Suppressor macrophage treated with lipopolysaccharide for 1 hour (primary cell): ENCODE measurements at regions not wholly inside any gene's neighbourhood (a gene's known extent, or its start where the extent isn't known, plus 50 kb on each side); places are given as distances from the start of the nearest gene placed in this dataset.
"Not testable (repeated sequence)": the region's sequence is repeated elsewhere in the genome, so short reads cannot be mapped to it uniquely, and the experiment has no call there.

Source experiments
- DNase-seq, 3 donors: peaks; one replicate each; pipeline ENCODE4 v3.0.0-alpha.2; 2020 to 2022

- no peak for DNase-seq
These were observed 272.0 kb downstream of the SMAD2 start for GRCh38 chr18:47658498-47658897.

- DNase-seq: no peak
These were observed 275.5 kb downstream of the SMAD2 start for GRCh38 chr18:47654988-47655387.

- no peak for DNase-seq
These were observed 285.6 kb downstream of the SMAD2 start for GRCh38 chr18:47644896-47645295.

- DNase-seq: not testable (repeated sequence)
These were observed 292.9 kb downstream of the SMAD2 start for GRCh38 chr18:47637551-47637950.

- DNase-seq: no peak
These were observed 295.0 kb downstream of the SMAD2 start for GRCh38 chr18:47635416-47635815.

GRCh38 chr18:47632970-47633635 lies 297.4 kb downstream of the SMAD2 start:
- no peak for DNase-seq

GRCh38 chr18:47628893-47629292 lies 301.6 kb downstream of the SMAD2 start:
- no peak for DNase-seq

- no peak for DNase-seq
These were observed 302.1 kb downstream of the SMAD2 start for GRCh38 chr18:47628240-47628781.

GRCh38 chr18:47627030-47627429 lies 303.4 kb downstream of the SMAD2 start:
- DNase-seq: no peak

- DNase-seq: no peak
These were observed 310.5 kb downstream of the SMAD2 start for GRCh38 chr18:47619771-47620448.

- no peak for DNase-seq
These were observed 311.7 kb downstream of the SMAD2 start for GRCh38 chr18:47618758-47619157.

- no peak for DNase-seq
These were observed 315.4 kb downstream of the SMAD2 start for GRCh38 chr18:47615043-47615442.

- DNase-seq: no peak
These were observed 316.5 kb downstream of the SMAD2 start for GRCh38 chr18:47613929-47614328.

- DNase-seq: no peak
These were observed 318.8 kb downstream of the SMAD2 start for GRCh38 chr18:47611649-47612048.

- DNase-seq: no peak
These were observed 323.9 kb downstream of the SMAD2 start for GRCh38 chr18:47606526-47606925.

GRCh38 chr18:47605093-47605492 lies 325.4 kb downstream of the SMAD2 start:
- DNase-seq: no peak

- no peak for DNase-seq
These were observed 326.4 kb downstream of the SMAD2 start for GRCh38 chr18:47604021-47604420.

GRCh38 chr18:47603158-47603557 lies 327.3 kb downstream of the SMAD2 start:
- no peak for DNase-seq

GRCh38 chr18:47602273-47602897 lies 328.1 kb downstream of the SMAD2 start:
- DNase-seq: no peak

GRCh38 chr18:47601581-47602272 lies 328.7 kb downstream of the SMAD2 start:
- no peak for DNase-seq

- peak; percentile 23 to 43 (median 26) for DNase-seq
These were observed 334.5 kb downstream of the SMAD2 start for GRCh38 chr18:47595831-47596501.

GRCh38 chr18:47594621-47595086 lies 335.8 kb downstream of the SMAD2 start:
- no peak for DNase-seq
